ENCODE measurements at regions not wholly inside any gene's neighbourhood (a gene's known extent, or its start where the extent isn't known, plus 50 kb on each side); places are given as distances from the start of the nearest gene placed in this dataset.

GRCh38 chr9:1171546-1171945 is 121.4 kb downstream of the DMRT2 start:
- TF ChIP-seq CTCF (IDR thresholded peaks at IDR 0.05 in 4 of 5, conservative IDR thresholded peaks at IDR 0.05 in 1 of 5): no peak
- no peak for TF ChIP-seq POLR2A (IDR thresholded peaks at IDR 0.05)
